ENCODE measurements at regions not wholly inside any gene's neighbourhood (a gene's known extent, or its start where the extent isn't known, plus 50 kb on each side); places are given as distances from the start of the nearest gene placed in this dataset.

- Histone ChIP-seq H3K9ac (ENCODE audit: low read length) (no peak overlapping the region), H2AFZ (ENCODE audit: low read depth, low read length) (no peak overlapping the region), H3K27ac (ENCODE audit: low read length) (no peak overlapping the region), H3K4me3 (ENCODE audit: low read length) (no peak overlapping the region), H3F3A (ENCODE audit: insufficient read depth, low read length, poor library complexity, severe bottlenecking) (no peaks in the 10 kb centered on the region), H3K9me2 (ENCODE audit: insufficient read depth, low read length) (no peaks in the 10 kb centered on the region), H3K36me3 (ENCODE audit: insufficient read depth, low read length) (no peaks in the 10 kb centered on the region), H3K9me3 (ENCODE audit: low read length) (no peaks in the 10 kb centered on the region), H3K27me3 (ENCODE audit: insufficient read depth, low read depth, low read length) (no peaks in the 10 kb centered on the region), H4K20me1 (ENCODE audit: insufficient read depth) (no peaks in the 10 kb centered on the region), H3K79me2 (replicated peaks; ENCODE audit: insufficient read depth, low read length) (no peaks in the 10 kb centered on the region), H3K4me2 (ENCODE audit: low read length) (no peak overlapping the region)
- TF ChIP-seq REST (IDR thresholded peaks at IDR 0.05; ENCODE audit: borderline replicate concordance), result no peak
- TF ChIP-seq POLR2AphosphoS5 (IDR thresholded peaks at IDR 0.05), result no peak
- no peak for TF ChIP-seq RAD21 (conservative IDR thresholded peaks at IDR 0.05)
- TF ChIP-seq SMC3 (conservative IDR thresholded peaks at IDR 0.05; ENCODE audit: poor library complexity), result no peak
- TF ChIP-seq MXI1 (conservative IDR thresholded peaks at IDR 0.05; ENCODE audit: poor library complexity, severe bottlenecking), result no peak
- no peak for TF ChIP-seq EZH2 (IDR thresholded peaks at IDR 0.05; ENCODE audit: borderline replicate concordance, insufficient read depth, low read length, poor library complexity, severe bottlenecking)
- TF ChIP-seq, protein P1, sequence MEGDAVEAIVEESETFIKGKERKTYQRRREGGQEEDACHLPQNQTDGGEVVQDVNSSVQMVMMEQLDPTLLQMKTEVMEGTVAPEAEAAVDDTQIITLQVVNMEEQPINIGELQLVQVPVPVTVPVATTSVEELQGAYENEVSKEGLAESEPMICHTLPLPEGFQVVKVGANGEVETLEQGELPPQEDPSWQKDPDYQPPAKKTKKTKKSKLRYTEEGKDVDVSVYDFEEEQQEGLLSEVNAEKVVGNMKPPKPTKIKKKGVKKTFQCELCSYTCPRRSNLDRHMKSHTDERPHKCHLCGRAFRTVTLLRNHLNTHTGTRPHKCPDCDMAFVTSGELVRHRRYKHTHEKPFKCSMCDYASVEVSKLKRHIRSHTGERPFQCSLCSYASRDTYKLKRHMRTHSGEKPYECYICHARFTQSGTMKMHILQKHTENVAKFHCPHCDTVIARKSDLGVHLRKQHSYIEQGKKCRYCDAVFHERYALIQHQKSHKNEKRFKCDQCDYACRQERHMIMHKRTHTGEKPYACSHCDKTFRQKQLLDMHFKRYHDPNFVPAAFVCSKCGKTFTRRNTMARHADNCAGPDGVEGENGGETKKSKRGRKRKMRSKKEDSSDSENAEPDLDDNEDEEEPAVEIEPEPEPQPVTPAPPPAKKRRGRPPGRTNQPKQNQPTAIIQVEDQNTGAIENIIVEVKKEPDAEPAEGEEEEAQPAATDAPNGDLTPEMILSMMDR (IDR thresholded peaks at IDR 0.05; ENCODE audit: poor library complexity, severe bottlenecking), result no peak
- TF ChIP-seq TAF1 (IDR thresholded peaks at IDR 0.05; ENCODE audit: low read depth), result no peak
- no peak for TF ChIP-seq EP300 (conservative IDR thresholded peaks at IDR 0.05; ENCODE audit: poor library complexity, severe bottlenecking)
These were observed 223.4 kb downstream of the TFCP2L1 start for GRCh38 chr2:121061633-121062032.

DNA sequence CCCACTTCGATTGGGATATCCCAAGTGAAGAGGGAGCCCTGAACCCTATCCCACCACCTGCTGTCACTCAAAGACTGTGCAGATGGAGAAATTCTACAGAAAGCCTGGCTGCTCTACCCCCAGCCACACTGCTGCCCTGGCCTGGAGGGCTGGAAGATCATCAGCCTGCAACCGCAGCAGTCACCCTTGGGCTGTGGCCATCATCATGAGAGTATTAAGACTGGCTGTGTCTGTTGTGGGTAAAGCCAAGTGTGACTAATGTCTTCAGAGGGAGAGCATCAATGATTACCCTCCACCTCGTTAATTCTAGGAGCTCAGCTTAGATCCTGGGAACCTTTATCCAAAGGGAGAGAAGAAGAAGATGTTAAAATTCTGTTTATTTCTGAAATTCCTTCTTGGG lies 221.5 kb downstream of the TFCP2L1 start:
- Histone ChIP-seq H3K27me3 (ENCODE audit: insufficient read depth, low read depth, low read length) (no peaks in the 10 kb centered on the region), H3F3A (ENCODE audit: insufficient read depth, low read length, poor library complexity, severe bottlenecking) (no peaks in the 10 kb centered on the region), H3K4me3 (ENCODE audit: low read length) (no peak overlapping the region), H3K79me2 (replicated peaks; ENCODE audit: insufficient read depth, low read length) (no peaks in the 10 kb centered on the region), H3K9ac (ENCODE audit: low read length) (no peak overlapping the region), H3K4me2 (ENCODE audit: low read length) (no peak overlapping the region), H4K20me1 (ENCODE audit: insufficient read depth) (no peaks in the 10 kb centered on the region), H3K9me2 (ENCODE audit: insufficient read depth, low read length) (no peaks in the 10 kb centered on the region), H3K27ac (ENCODE audit: low read length) (no peak overlapping the region), H2AFZ (ENCODE audit: low read depth, low read length) (no peak overlapping the region), H3K36me3 (ENCODE audit: insufficient read depth, low read length) (no peaks in the 10 kb centered on the region), H3K9me3 (ENCODE audit: low read length) (no peaks in the 10 kb centered on the region)
- TF ChIP-seq TAF1 (IDR thresholded peaks at IDR 0.05; ENCODE audit: low read depth) (no peak), EP300 (conservative IDR thresholded peaks at IDR 0.05; ENCODE audit: poor library complexity, severe bottlenecking) (no peak), EZH2 (IDR thresholded peaks at IDR 0.05; ENCODE audit: borderline replicate concordance, insufficient read depth, low read length, poor library complexity, severe bottlenecking) (no peak), MXI1 (conservative IDR thresholded peaks at IDR 0.05; ENCODE audit: poor library complexity, severe bottlenecking) (no peak), SMC3 (conservative IDR thresholded peaks at IDR 0.05; ENCODE audit: poor library complexity) (no peak), POLR2AphosphoS5 (IDR thresholded peaks at IDR 0.05) (no peak), REST (IDR thresholded peaks at IDR 0.05; ENCODE audit: borderline replicate concordance) (no peak), RAD21 (conservative IDR thresholded peaks at IDR 0.05) (no peak)
- TF ChIP-seq, protein P1 (IDR thresholded peaks at IDR 0.05; ENCODE audit: poor library complexity, severe bottlenecking), result no peak

All from neural cell (in vitro differentiated cells).